ENCODE measurements at regions not wholly inside any gene's neighbourhood (a gene's known extent, or its start where the extent isn't known, plus 50 kb on each side); places are given as distances from the start of the nearest gene placed in this dataset.

GRCh38 chr7:156309016-156309620, 331.5 kb upstream of the RNF32 start:
- no peak for DNase-seq (ENCODE audit: low read depth)

- no peak for DNase-seq (ENCODE audit: low read depth)
Observed at GRCh38 chr7:156307193-156307592, 333.4 kb upstream of the RNF32 start.

DNA sequence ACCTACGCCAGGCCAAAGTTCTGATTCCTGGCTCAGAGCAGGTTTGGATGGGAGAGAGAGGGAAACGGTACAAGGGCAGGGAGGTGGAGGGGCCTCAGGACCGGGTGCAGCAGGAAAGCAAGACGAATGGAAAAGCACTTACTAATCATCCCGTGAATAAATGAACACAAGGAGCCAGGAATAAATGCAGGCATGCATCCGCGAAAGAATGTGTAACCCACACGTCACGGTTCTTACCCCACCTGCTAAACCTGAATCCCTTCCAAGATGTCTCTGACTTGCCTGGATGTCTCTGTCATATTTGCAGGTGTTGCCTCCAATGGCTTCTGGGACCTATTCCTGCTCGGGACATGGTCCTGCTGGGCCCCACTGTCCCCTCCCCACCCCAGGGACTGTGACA, 335.2 kb upstream of the RNF32 start:
- no peak for DNase-seq (ENCODE audit: low read depth)

DNA sequence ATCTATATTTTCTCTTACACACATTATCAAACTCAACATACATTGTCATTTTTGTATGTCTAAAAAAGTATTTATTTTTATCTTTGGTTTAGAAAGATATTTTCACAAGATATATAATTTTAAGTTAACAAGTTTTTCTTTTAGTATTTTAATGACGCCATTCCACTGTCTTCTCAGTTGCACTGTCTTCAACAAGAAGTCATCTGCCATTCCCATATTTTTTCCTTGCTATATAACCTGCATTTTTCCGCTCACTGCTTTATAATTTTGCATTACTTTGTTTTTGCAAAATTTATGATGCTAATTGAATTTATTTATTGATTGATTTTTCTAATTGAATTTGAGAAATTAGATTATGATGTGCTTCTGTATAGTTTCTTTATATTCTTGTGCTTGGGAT, 357.8 kb upstream of the RNF32 start:
- no peak for DNase-seq (ENCODE audit: low read depth)

DNA sequence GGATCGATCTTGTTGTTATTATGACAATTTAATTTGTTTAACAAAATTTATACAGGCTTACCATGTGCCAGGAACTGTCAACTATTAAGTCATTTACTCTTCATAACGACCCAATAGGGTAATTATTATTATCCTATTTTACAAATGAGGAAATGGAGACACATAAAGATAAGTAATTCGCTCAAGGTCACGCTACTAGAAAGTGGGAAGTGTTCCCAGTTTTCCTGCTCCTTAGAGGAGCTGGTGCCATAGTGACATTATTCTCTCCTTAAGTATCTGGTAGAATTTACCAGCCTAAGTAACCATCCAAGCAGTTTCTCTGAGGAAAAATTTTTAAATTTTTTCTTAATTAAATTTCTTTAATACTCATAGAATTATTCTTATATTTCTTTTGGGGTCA, 360.9 kb upstream of the RNF32 start:
- no peak for DNase-seq (ENCODE audit: low read depth)

GRCh38 chr7:156275292-156275691, 365.3 kb upstream of the RNF32 start:
- DNase-seq (ENCODE audit: low read depth), result no peak

DNA sequence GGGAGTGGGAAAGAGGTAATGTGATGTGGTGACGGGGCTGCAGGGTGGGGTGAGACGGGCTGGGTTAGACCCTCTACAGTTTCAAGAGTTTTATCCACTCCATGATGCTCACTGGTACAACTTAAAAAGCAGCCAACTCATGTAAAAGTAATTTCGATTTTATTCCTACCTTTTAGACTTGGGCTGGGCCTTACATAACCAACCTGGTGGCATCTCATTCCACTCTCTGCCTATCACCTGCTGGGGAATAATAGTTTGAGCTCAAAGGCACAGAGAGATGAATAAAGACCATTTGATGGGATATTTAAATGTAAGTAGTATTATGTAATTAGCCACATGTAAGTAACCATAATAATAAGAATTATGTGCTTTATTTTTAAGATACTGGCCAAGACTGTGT, 366.0 kb upstream of the RNF32 start:
- DNase-seq (ENCODE audit: low read depth), result no peak

DNA sequence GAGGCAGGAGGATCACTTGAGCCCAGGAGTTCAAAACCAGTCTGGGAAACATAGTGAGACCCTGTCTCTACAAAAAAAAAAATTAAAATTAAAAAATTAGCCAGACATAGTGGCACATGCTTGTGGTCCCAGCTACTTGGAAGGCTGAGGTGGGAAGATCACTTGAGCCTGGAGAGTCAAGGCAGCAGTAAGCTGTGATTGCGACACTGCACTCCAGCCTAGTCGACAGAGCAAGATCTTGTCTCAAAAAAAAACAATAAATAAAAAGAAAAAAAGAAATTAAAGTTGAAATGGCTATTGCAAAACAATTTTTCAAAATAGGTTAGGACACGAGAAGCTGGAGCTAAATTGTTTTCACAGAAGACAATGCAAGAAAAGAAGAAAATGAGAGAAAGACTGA, 379.0 kb upstream of the RNF32 start:
- DNase-seq (ENCODE audit: low read depth), result no peak

DNA sequence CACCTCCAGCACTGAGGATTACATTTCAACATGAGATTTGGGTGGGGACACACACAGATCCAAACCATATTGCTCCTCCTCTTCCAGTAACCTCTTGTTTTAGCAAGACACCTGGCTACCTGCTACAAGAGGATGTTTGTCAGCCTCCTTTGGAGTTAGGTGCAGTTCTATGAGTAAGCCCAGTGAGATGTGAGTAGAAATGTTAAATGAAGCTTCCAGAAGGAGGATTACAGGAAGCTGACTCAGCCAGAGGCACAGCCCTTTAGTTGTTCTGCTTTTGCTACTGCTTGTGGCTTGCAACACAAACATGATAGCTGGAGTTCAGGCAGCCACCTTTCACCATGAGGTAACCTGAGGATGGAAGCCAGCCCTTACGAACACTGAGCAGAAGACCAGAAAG, 382.7 kb upstream of the RNF32 start:
- DNase-seq (ENCODE audit: low read depth), result no peak

DNA sequence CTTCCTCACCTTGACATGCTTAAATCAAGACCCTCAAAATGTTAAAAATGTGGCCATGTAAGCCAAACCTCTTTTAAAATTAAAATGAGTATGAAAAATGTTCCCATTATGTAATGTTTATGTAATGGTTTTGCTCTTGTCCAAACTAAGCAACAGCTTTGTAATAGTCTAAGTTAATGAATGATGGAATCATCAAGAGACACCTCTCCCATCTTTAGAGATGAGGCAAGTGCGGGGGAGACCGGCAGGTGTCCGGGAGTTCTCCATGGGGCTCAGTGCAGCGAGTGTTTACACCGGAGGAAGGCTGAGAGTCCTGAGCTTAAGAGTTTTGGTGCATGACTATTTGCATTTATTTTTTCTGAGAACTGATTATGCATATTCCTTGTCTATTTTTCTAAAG, 384.9 kb upstream of the RNF32 start:
- no peak for DNase-seq (ENCODE audit: low read depth)

- DNase-seq (ENCODE audit: low read depth), result no peak
Observed at GRCh38 chr7:156251861-156252260, 388.7 kb upstream of the RNF32 start.

DNA sequence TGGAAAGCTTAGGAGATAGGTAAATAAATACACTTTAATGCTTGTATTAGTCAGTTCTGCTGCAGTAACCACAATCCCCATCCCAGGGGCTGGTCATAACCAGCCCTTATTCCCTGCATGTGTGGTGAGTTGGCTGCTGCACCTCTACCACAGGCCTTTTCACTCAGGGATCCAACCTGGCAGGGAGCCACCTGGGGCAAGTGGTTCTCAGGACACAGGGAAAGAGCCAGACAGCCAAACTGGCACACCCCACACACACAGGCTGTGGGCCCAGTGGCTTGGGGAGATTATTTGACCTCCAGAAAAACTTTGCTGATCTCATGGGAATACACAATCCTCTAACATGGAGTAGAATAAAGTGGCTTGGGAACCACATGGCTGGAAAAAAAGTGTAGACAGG, 400.0 kb upstream of the RNF32 start:
- DNase-seq (ENCODE audit: low read depth), result no peak

DNA sequence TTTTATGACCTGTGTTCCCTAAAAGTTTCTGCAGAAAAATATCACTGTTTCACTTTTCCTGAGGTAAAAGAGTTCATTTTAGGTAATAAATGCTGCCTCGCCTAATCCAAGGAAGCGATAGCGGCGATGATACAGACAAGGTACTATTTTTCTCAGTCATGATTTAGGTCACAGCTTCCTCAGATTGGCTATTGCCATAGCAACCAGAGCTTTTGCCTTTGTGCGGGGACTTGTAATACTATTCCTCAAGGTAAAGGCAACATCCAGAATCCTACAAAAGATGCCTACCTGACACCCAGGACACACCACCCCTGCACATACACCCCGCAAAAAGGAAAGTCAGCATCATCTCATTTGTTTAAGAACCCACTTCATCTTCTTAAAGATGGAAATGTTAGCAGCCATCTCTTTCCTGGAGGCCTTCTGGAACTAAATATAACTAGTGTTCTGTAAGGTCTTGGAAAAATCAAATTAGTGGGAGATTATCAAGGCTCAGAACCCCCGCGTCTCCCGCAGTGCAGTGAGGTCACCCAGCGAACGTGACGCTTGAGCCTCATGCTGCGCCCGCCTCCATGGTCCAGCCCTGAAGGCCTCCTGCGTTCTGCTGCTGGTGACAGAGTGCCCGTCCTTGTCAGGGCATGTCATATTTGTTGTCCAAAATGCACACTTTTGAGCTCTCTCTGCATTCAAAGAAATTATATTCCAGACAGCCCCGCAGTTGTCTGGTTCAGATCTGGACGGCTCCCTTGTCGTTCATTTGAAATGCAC, 402.0 kb upstream of the RNF32 start:
- DNase-seq (ENCODE audit: low read depth), result no peak

- no peak for DNase-seq (ENCODE audit: low read depth)
Observed at GRCh38 chr7:156237614-156238013, 403.0 kb upstream of the RNF32 start.

DNA sequence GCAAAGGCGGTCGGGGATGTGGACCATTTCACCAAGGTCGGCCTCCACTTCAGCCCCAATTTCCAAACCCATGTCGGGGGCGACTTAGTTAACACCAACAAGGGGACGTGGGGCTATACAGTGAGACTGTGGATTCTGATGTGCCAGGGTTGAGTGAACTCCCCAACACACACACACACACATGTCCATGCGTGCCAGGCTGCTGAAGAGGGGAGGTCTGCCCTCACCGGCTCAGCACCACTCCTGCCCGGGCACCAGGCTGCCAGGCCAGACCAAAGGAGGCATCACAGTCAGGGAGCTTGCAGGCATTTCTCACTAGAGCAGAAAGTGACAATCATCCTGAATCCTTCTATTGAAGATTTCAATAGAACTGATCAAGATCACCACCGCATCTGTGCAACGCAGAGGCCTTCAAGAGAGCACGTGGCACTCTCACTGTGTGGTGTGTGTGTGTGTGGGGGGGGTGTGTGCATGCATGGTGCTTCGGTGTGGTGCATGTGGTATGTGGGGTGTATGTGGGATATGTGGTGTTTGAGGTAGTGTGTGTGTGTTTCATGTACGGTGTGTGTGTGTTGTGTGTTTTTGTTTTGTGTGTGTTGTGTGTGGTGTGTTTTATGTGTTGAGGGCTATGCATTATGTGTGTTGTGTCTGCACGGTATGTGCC, 403.5 kb upstream of the RNF32 start:
- DNase-seq (ENCODE audit: low read depth), result no peak

- DNase-seq (ENCODE audit: low read depth), result no peak
Observed at GRCh38 chr7:156236181-156236889, 404.2 kb upstream of the RNF32 start.

DNA sequence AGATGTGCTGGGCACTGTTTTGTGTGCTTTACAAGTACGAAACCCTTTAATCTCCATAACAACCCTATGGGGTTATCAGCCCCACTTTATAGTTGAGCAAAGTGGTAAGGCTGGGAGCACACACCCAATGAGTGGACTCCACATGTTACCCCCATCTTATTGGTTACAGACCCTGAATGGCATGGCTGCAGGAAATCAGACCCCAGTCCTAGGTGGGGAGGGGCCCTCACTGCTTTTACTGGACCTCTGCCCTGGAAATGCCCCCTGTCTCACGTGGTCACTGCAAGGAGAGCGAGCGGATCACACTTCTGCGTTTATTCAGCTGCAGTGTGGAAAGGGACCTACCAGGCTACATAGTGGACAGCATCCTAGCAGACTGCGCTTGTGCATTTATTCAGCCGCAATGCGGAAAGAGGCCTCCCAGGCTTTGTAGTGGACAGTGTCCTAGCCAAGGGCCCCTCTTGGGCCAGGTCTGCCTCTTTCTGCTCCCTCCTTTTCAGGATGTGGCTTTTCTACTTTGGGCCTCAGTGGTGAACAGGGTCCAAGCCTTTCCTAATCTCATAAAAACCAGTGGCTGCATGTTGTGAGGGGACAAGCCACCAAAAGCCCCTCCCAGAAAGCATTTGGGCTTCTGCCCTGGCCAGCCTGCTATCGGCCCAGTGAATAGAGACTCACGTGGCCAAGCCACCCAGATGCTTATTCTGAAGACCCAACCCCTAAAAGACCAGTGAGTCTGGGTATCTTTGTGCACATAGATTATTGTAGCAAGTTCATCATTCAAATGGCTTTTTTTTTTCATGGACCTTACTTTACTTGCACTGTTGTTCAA, 405.7 kb upstream of the RNF32 start:
- DNase-seq (ENCODE audit: low read depth), result no peak

- no peak for DNase-seq (ENCODE audit: low read depth)
Observed at GRCh38 chr7:156234192-156234591, 406.4 kb upstream of the RNF32 start.

DNA sequence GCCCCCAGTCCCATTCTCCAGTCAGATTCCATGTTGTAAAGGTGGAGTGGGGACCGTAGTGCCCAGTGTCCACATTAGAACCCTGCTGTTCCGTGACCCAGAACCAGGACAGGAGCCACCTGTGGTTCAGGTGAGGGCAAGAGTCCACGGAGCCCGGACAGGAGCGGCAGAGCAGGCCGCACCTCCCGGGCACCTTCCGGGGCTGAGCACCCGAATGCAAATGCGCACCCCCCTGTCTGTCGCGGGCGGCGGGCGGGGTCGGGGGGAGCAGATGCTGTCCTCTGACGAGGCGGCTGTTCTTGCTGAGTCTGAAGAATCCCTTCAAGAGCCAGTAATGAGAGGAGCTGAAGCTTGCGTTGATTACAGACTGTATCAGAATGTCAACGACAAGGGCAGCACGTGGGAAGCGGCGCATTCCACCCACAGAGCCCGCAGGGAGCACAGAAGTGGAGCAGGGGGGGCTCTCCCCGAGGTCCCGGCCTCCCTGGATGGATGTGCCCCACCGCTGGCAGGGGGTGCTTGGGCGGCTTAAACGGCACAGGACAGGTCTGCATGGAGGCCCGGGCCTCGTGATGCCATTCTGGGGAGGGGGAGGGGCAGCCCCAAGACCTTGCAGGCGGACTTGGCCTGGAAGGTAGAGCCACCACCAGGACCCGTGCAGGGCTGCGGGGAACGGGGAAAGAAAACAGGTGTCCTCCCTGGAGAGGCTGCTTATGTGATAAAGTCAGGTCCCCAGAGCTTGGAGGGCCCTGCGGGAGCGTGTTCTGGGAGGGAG, 407.5 kb upstream of the RNF32 start:
- DNase-seq (ENCODE audit: low read depth), result no peak

- no peak for DNase-seq (ENCODE audit: low read depth)
Observed at GRCh38 chr7:156230576-156230975, 410.0 kb upstream of the RNF32 start.

- DNase-seq (ENCODE audit: low read depth), result no peak
Observed at GRCh38 chr7:156224833-156225225, 412.6 kb upstream of the SHH start.

Data from Daoy (cell line).